Epithelial cell of esophagus (primary cell): ENCODE measurements at regions not wholly inside any gene's neighbourhood (a gene's known extent, or its start where the extent isn't known, plus 50 kb on each side); places are given as distances from the start of the nearest gene placed in this dataset.
A peak's percentile ranks its signal among the peaks of the same experiment; 100 is the strongest.
"Not testable (repeated sequence)": the region's sequence is repeated elsewhere in the genome, so short reads cannot be mapped to it uniquely, and the experiment has no call there.

ENCODE experiments used
- DNase-seq: peaks from one replicate; pipeline ENCODE4 v3.0.0; 2010; ENCODE audit warnings: low read depth
- H3K4me3 ChIP-seq: 2 replicates; pipeline ENCODE4 v1.5.1; 2011; ENCODE audit warnings: mild to moderate bottlenecking, low read length, control low read depth
- CTCF ChIP-seq: IDR thresholded peaks from 2 replicates; pipeline ENCODE4 v1.5.1; 2011; ENCODE audit warnings: low read depth, mild to moderate bottlenecking, low read length, control low read depth, inconsistent platforms; ENCODE audit not compliant: insufficient read depth; ENCODE audit errors: missing control alignments

GRCh38 chr3:24566927-24567326 lies 72.3 kb upstream of the THRB start:
- H3K4me3 ChIP-seq: no peak overlapping the region
- no peak for TF ChIP-seq CTCF
- DNase-seq: no peak

- DNase-seq, H3K4me3 ChIP-seq: not testable (repeated sequence)
Measured at GRCh38 chr3:24572409-24572808, 77.8 kb upstream of the THRB start.

GRCh38 chr3:24573576-24573975 lies 78.9 kb upstream of the THRB start:
- H3K4me3 ChIP-seq: no peak overlapping the region
- no peak for TF ChIP-seq CTCF
- DNase-seq: no peak

GRCh38 chr3:24578324-24578723 lies 83.7 kb upstream of the THRB start:
- no peak overlapping the region for H3K4me3 ChIP-seq
- no peak for DNase-seq
- no peak for TF ChIP-seq CTCF

- TF ChIP-seq CTCF: no peak
- no peak overlapping the region for H3K4me3 ChIP-seq
- peak; percentile 60 for DNase-seq
Measured at GRCh38 chr3:24578951-24579421, 84.3 kb upstream of the THRB start.

- DNase-seq: peak; percentile 51
- no peak overlapping the region for H3K4me3 ChIP-seq
- peak; percentile 55 for TF ChIP-seq CTCF
Measured at GRCh38 chr3:24582431-24583403, 88.1 kb upstream of the THRB start.

- DNase-seq: no peak
- H3K4me3 ChIP-seq: no peak overlapping the region
- no peak for TF ChIP-seq CTCF
Measured at GRCh38 chr3:24586920-24587319, 92.3 kb upstream of the THRB start.
